ENCODE measurements at regions not wholly inside any gene's neighbourhood (a gene's known extent, or its start where the extent isn't known, plus 50 kb on each side); places are given as distances from the start of the nearest gene placed in this dataset.

DNA sequence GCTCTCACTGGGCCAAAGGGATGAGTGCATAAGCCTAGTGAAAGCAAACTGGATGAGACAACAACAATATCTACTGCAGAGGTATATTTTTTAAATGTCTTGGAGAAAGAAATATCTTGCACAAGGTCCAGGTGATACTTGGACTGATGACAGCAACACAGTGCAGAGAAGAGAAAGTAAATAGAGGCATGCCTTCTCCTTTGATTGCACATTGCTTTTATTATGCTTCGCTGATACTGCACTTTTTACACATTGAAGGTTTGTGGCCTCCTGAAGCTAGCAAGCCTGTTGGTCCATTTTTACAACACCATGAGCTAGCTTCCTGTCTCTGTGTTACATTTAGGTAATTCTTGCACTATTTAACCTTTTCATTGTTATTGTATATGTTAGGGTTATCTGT lies 189.0 kb upstream of the NDST3 start:
- TF ChIP-seq, protein P1, sequence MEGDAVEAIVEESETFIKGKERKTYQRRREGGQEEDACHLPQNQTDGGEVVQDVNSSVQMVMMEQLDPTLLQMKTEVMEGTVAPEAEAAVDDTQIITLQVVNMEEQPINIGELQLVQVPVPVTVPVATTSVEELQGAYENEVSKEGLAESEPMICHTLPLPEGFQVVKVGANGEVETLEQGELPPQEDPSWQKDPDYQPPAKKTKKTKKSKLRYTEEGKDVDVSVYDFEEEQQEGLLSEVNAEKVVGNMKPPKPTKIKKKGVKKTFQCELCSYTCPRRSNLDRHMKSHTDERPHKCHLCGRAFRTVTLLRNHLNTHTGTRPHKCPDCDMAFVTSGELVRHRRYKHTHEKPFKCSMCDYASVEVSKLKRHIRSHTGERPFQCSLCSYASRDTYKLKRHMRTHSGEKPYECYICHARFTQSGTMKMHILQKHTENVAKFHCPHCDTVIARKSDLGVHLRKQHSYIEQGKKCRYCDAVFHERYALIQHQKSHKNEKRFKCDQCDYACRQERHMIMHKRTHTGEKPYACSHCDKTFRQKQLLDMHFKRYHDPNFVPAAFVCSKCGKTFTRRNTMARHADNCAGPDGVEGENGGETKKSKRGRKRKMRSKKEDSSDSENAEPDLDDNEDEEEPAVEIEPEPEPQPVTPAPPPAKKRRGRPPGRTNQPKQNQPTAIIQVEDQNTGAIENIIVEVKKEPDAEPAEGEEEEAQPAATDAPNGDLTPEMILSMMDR (IDR thresholded peaks at IDR 0.05; ENCODE audit: insufficient read depth, low read length), result no peak
- TF ChIP-seq POLR2AphosphoS5 (IDR thresholded peaks at IDR 0.05; ENCODE audit: low read depth) (no peak), REST (IDR thresholded peaks at IDR 0.05; ENCODE audit: insufficient replicate concordance, low read depth) (no peak), GABPA (IDR thresholded peaks at IDR 0.05; ENCODE audit: low read depth) (no peak)
